ENCODE measurements at regions not wholly inside any gene's neighbourhood (a gene's known extent, or its start where the extent isn't known, plus 50 kb on each side); places are given as distances from the start of the nearest gene placed in this dataset.

DNA sequence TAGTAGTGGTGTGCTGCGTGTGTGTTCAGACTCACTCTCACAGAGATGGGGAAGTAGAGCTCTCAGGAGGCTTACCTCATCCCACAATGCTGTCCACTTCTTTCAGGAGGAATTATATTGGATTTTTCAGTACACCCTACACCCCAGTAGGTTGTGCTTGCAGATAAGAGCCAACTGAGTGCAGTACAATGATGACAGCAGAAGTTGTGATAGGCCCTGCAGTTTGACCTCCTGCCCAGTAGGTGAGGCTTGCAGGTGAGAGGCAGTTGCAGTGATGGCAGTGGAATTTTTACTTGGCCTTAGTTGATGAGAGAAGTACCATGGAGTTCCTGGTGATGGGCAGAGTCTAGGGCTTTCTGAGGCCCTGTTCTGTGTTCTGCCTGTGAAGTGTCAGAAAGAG lies 657.8 kb downstream of the KCNJ3 start (continued):
- TF ChIP-seq FOSL2 (IDR thresholded peaks at IDR 0.05; ENCODE audit: borderline replicate concordance, low read depth) (no peak), TEAD4 (IDR thresholded peaks at IDR 0.05; ENCODE audit: borderline replicate concordance, insufficient read depth) (no peak), RXRA (IDR thresholded peaks at IDR 0.05; ENCODE audit: borderline replicate concordance, low read depth) (no peak)

- TF ChIP-seq YY1 (IDR thresholded peaks at IDR 0.05; ENCODE audit: low read depth) = no peak
Observed at GRCh38 chr2:155350783-155351580, 652.5 kb downstream of the KCNJ3 start.

DNA sequence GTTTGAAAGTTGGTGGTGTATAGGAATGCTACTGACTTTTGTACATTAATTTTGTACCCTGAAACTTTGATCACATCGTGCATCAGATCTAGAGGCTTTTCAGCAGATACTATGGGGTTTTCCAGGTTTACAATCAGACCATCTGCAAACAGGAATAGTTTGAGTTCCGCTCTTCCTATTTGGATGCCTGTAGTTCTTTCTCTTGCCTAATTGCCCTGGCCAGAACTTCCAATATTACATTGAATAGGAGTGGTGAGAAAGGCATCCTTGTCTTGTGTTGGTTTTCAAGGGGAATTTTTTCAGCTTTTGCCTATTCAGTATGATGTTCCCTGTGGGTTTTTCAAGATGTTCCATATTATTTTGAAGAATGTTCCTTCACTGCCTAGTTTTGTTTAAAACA lies 633.5 kb downstream of the KCNJ3 start:
- no peak overlapping the region for H3K4me2 ChIP-seq
- TF ChIP-seq TAF1 (IDR thresholded peaks at IDR 0.05; ENCODE audit: borderline replicate concordance, low read depth, low read length) = no peak
- TF ChIP-seq NFIC (IDR thresholded peaks at IDR 0.05; ENCODE audit: borderline replicate concordance) = no peak
- no peak for TF ChIP-seq ZBTB33 (IDR thresholded peaks at IDR 0.05; ENCODE audit: borderline replicate concordance, low read depth)
- no peak for TF ChIP-seq FOSL2 (IDR thresholded peaks at IDR 0.05; ENCODE audit: borderline replicate concordance, low read depth)
- TF ChIP-seq EZH2phosphoT487 (IDR thresholded peaks at IDR 0.05; ENCODE audit: borderline replicate concordance, low read depth) = no peak
- TF ChIP-seq, protein P1, sequence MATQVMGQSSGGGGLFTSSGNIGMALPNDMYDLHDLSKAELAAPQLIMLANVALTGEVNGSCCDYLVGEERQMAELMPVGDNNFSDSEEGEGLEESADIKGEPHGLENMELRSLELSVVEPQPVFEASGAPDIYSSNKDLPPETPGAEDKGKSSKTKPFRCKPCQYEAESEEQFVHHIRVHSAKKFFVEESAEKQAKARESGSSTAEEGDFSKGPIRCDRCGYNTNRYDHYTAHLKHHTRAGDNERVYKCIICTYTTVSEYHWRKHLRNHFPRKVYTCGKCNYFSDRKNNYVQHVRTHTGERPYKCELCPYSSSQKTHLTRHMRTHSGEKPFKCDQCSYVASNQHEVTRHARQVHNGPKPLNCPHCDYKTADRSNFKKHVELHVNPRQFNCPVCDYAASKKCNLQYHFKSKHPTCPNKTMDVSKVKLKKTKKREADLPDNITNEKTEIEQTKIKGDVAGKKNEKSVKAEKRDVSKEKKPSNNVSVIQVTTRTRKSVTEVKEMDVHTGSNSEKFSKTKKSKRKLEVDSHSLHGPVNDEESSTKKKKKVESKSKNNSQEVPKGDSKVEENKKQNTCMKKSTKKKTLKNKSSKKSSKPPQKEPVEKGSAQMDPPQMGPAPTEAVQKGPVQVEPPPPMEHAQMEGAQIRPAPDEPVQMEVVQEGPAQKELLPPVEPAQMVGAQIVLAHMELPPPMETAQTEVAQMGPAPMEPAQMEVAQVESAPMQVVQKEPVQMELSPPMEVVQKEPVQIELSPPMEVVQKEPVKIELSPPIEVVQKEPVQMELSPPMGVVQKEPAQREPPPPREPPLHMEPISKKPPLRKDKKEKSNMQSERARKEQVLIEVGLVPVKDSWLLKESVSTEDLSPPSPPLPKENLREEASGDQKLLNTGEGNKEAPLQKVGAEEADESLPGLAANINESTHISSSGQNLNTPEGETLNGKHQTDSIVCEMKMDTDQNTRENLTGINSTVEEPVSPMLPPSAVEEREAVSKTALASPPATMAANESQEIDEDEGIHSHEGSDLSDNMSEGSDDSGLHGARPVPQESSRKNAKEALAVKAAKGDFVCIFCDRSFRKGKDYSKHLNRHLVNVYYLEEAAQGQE (IDR thresholded peaks at IDR 0.05; ENCODE audit: low read depth, low read length) = no peak
- no peaks in the 10 kb centered on the region for H3K9me3 ChIP-seq
- H3K27me3 ChIP-seq (ENCODE audit: insufficient read depth) = no peaks in the 10 kb centered on the region
- H3F3A ChIP-seq (replicated peaks; ENCODE audit: insufficient read depth) = no peaks in the 10 kb centered on the region
- ChIA-PET POLR2A (no interaction called here), CTCF (no interaction called here)
- no peak for DNase-seq
- whole genome bisulfite sequencing (ENCODE audit: low lambda C conversion rate) = 26% methylated on average over 2 of the region's 2 CpGs
- H4K20me1 ChIP-seq (ENCODE audit: insufficient read depth) = no peaks in the 10 kb centered on the region
- no peaks in the 10 kb centered on the region for H3K36me3 ChIP-seq (replicated peaks in 1 of 2; ENCODE audit: control insufficient read depth in 1 of 2, insufficient read depth in 2 of 2, low read length in 1 of 2)
- no peak overlapping the region for H3K27ac ChIP-seq (ENCODE audit: low read depth in 2 of 2, low read length in 1 of 2)
- H3K9me2 ChIP-seq = no peaks in the 10 kb centered on the region
- H3K4me1 ChIP-seq (ENCODE audit: control insufficient read depth in 1 of 2, insufficient read depth in 2 of 2, low read depth in 1 of 2, low read length in 1 of 2) = no peaks in the 10 kb centered on the region
- H2AFZ ChIP-seq (ENCODE audit: low read depth) = no peak overlapping the region
- no peak overlapping the region for H3K9ac ChIP-seq
- no peak overlapping the region for H3K4me3 ChIP-seq (ENCODE audit: low read depth in 2 of 2, low read length in 1 of 2)
- no peaks in the 10 kb centered on the region for H3K79me2 ChIP-seq (ENCODE audit: insufficient read depth)

More at GRCh38 chr2:155350783-155351580, 652.5 kb downstream of the KCNJ3 start:
- H3K4me3 ChIP-seq (ENCODE audit: low read depth in 2 of 2, low read length in 1 of 2) = no peak overlapping the region
- no peaks in the 10 kb centered on the region for H3K4me1 ChIP-seq (ENCODE audit: control insufficient read depth in 1 of 2, insufficient read depth in 2 of 2, low read depth in 1 of 2, low read length in 1 of 2)
- H3F3A ChIP-seq (replicated peaks; ENCODE audit: insufficient read depth) = no peaks in the 10 kb centered on the region
- no peak for DNase-seq
- 15% methylated on average over 14 of the region's 17 CpGs for WGBS (ENCODE audit: low lambda C conversion rate)
- H3K79me2 ChIP-seq (ENCODE audit: insufficient read depth) = no peaks in the 10 kb centered on the region
- no peak overlapping the region for H3K27ac ChIP-seq (ENCODE audit: low read depth in 2 of 2, low read length in 1 of 2)
- CTCF ChIA-PET = no interaction called here
- H3K4me2 ChIP-seq = no peak overlapping the region
- no peak overlapping the region for H2AFZ ChIP-seq (ENCODE audit: low read depth)
- H3K9me2 ChIP-seq = no peaks in the 10 kb centered on the region
- no peaks in the 10 kb centered on the region for H3K9me3 ChIP-seq
- no peak overlapping the region for H3K9ac ChIP-seq
- H3K36me3 ChIP-seq (replicated peaks in 1 of 2; ENCODE audit: control insufficient read depth in 1 of 2, insufficient read depth in 2 of 2, low read length in 1 of 2) = no peaks in the 10 kb centered on the region
- H4K20me1 ChIP-seq (ENCODE audit: insufficient read depth) = no peaks in the 10 kb centered on the region
- POLR2A ChIA-PET = no interaction called here
- no peaks in the 10 kb centered on the region for H3K27me3 ChIP-seq (ENCODE audit: insufficient read depth)
